MCF 10A (cell line): ENCODE measurements at regions not wholly inside any gene's neighbourhood (a gene's known extent, or its start where the extent isn't known, plus 50 kb on each side); places are given as distances from the start of the nearest gene placed in this dataset.

ENCODE experiments used
- BruUV-seq: library from RNA; stranded (reverse); fragments of 400-500 nt; replicated peaks from 2 replicates; lab custom pipeline; 2021; lab: Mats Ljungman, UMichigan
- CTCF ChIA-PET: fragments of 300-600 bp; sonication (Branson Sonifier 250); formaldehyde crosslinking; extraction: SDS; loops from one replicate; lab custom pipeline; 2021; ENCODE audit warnings: antibody characterized with exemption, inconsistent platforms; lab: Yijun Ruan, JAX
- POLR2A ChIA-PET: fragments of 300-600, 350-650 bp; sonication (Branson Sonifier 250); formaldehyde crosslinking; extraction: SDS; loops from one replicate; lab custom pipeline; 2020; ENCODE audit warnings: antibody characterized with exemption, inconsistent platforms; lab: Yijun Ruan, JAX
- DNase-seq: peaks from one replicate; pipeline ENCODE4 v3.0.0-alpha.2; 2018; ENCODE audit not compliant: unreplicated experiment
- H3K27ac Mint-ChIP-seq: one replicate; pipeline ENCODE4 v1.8.0; 2022; ENCODE audit warnings: mild to moderate bottlenecking, low read depth, mixed read lengths; ENCODE audit not compliant: unreplicated experiment
- H3K27me3 Mint-ChIP-seq: one replicate; pipeline ENCODE4 v1.8.0; 2022; ENCODE audit warnings: mixed read lengths; ENCODE audit not compliant: insufficient read depth, unreplicated experiment
- H3K36me3 Mint-ChIP-seq: one replicate; pipeline ENCODE4 v1.8.0; 2022; ENCODE audit warnings: mild to moderate bottlenecking, moderate library complexity, mixed read lengths; ENCODE audit not compliant: insufficient read depth, unreplicated experiment
- H3K4me1 Mint-ChIP-seq: one replicate; pipeline ENCODE4 v1.8.0; 2022; ENCODE audit warnings: mixed read lengths; ENCODE audit not compliant: insufficient read depth, unreplicated experiment
- H3K4me3 Mint-ChIP-seq: one replicate; pipeline ENCODE4 v1.8.0; 2022; ENCODE audit warnings: mild to moderate bottlenecking, moderate library complexity, mixed read lengths; ENCODE audit not compliant: unreplicated experiment
- H3K9me3 Mint-ChIP-seq: one replicate; pipeline ENCODE4 v1.8.0; 2022; ENCODE audit warnings: mixed read lengths; ENCODE audit not compliant: unreplicated experiment
- CTCF ChIP-seq: fragments of 200-600 bp; IDR thresholded peaks from one replicate; pipeline ENCODE4 v1.8.0; 2022; ENCODE audit warnings: antibody characterized with exemption, mild to moderate bottlenecking; ENCODE audit not compliant: unreplicated experiment
- intact Hi-C: fragments of 100-400 bp; cut with micrococcal nuclease; formaldehyde crosslinking; loops from 2 replicates; pipeline ENCODE4 v1.14.1; 2022

DNA sequence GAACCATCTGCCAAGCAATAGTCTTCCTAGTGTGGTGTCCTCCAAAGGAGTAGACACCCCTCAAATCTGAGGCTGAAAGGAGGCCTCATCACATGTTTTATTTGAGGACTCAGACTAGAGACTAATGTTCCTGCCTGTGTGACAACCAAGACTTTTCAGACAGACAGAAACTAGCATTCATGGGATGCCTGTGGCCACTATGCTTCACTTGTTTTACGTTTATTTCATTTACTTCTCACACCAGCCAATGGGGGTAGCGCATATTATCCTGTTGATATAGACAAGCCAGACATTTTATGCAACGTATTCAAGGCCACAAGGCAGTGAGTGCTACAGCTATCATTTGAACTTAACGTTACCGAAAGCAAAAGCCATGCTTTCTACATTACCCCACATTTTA lies 391.7 kb upstream of the HTR2A start:
- H3K4me3 Mint-ChIP-seq, result no peak overlapping the region
- TF ChIP-seq CTCF, result no peak
- no peaks in the 10 kb centered on the region for H3K27me3 Mint-ChIP-seq
- no peaks in the 10 kb centered on the region for H3K36me3 Mint-ChIP-seq
- H3K4me1 Mint-ChIP-seq, result no peaks in the 10 kb centered on the region
- H3K9me3 Mint-ChIP-seq, result no peaks in the 10 kb centered on the region
- intact Hi-C loops, result no loop called here
- ChIA-PET CTCF (interaction anchor here (0.5 to 0.6 kb wide), 2 partner anchors 193 to 640 kb away, joined by 3 to 4 read pairs; no protein-coding TSS in a partner anchor), POLR2A (no interaction called here)
- H3K27ac Mint-ChIP-seq, result no peak overlapping the region
- DNase-seq, result no peak
- no TSS peak for BruUV-seq

DNA sequence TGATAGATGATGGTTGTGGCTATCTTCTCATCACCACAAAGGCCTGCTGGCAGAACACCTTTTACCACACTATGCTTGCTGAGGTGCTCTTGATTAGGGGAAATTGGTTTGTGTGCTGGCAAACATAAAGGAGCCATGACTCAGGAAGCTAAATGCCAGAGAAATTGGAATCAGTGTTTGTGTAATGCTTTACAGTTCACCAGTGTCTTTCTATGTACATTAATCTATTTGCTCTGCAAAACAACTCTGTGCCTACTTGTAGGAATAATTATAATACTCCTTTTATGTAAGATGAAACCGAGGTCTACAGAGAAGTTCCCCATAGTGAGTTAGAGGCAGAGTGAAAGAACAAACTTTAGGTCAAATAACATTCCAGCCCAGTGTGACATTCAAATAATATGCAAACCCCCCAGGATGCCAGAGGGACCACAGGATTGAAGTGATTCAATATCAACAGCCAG lies 390.5 kb upstream of the HTR2A start:
- no peak for TF ChIP-seq CTCF
- H3K4me3 Mint-ChIP-seq, result no peak overlapping the region
- no peaks in the 10 kb centered on the region for H3K4me1 Mint-ChIP-seq
- no TSS peak for BruUV-seq
- H3K36me3 Mint-ChIP-seq, result no peaks in the 10 kb centered on the region
- no peak for DNase-seq
- no peak overlapping the region for H3K27ac Mint-ChIP-seq
- CTCF ChIA-PET, result no interaction called here
- H3K27me3 Mint-ChIP-seq, result no peaks in the 10 kb centered on the region
- intact Hi-C loops, result no loop called here
- H3K9me3 Mint-ChIP-seq, result no peaks in the 10 kb centered on the region
- POLR2A ChIA-PET, result no interaction called here

GRCh38 chr13:47281991-47282390 lies 385.1 kb upstream of the HTR2A start:
- intact Hi-C loops, result no loop called here
- Mint-ChIP-seq H3K4me1 (peaks cover 6% of the 10 kb centered on the region), H3K27ac (no peak overlapping the region), H3K4me3 (no peak overlapping the region), H3K9me3 (no peaks in the 10 kb centered on the region), H3K36me3 (no peaks in the 10 kb centered on the region), H3K27me3 (no peaks in the 10 kb centered on the region)
- ChIA-PET POLR2A (no interaction called here), CTCF (interaction anchor here (0.7 kb wide), 2 partner anchors 24 to 313 kb away, joined by 3 read pairs; no protein-coding TSS in a partner anchor)
- no peak for DNase-seq
- TF ChIP-seq CTCF, result no peak
- BruUV-seq, result no TSS peak

DNA sequence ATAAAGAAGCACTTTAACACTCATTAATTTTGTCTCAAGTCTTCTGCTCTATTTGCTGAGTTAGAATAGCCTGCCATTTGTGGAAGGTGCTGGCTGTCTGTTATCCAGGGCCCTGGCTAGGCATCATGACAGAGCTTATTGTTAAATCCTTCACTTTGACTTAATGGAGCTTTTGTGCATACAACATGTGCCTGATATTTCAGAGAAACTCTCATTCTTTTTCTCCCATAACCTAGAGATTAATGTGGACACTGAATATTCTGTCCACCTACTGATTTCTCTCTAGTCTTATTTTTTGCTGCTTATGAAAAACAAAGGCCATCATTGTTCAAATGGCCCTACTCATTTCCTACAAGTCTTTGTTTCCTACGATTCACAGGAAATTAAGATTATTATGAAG lies 383.1 kb upstream of the HTR2A start:
- no TSS peak for BruUV-seq
- Mint-ChIP-seq H3K4me3 (no peak overlapping the region), H3K27ac (no peak overlapping the region), H3K27me3 (no peaks in the 10 kb centered on the region), H3K36me3 (no peaks in the 10 kb centered on the region), H3K9me3 (no peaks in the 10 kb centered on the region), H3K4me1 (peaks cover 6% of the 10 kb centered on the region)
- ChIA-PET POLR2A (no interaction called here), CTCF (no interaction called here)
- intact Hi-C loops, result no loop called here
- no peak for TF ChIP-seq CTCF
- no peak for DNase-seq
